NCI-H146 treated with DMSO at 0.1 percent for 48 hours (cell line): ENCODE measurements at regions not wholly inside any gene's neighbourhood (a gene's known extent, or its start where the extent isn't known, plus 50 kb on each side); places are given as distances from the start of the nearest gene placed in this dataset.

Experiments used
- DNase-seq: peaks from one replicate; lab custom pipeline; 2025; ENCODE audit not compliant: unreplicated experiment; lab: John Stamatoyannopoulos, UW

DNA sequence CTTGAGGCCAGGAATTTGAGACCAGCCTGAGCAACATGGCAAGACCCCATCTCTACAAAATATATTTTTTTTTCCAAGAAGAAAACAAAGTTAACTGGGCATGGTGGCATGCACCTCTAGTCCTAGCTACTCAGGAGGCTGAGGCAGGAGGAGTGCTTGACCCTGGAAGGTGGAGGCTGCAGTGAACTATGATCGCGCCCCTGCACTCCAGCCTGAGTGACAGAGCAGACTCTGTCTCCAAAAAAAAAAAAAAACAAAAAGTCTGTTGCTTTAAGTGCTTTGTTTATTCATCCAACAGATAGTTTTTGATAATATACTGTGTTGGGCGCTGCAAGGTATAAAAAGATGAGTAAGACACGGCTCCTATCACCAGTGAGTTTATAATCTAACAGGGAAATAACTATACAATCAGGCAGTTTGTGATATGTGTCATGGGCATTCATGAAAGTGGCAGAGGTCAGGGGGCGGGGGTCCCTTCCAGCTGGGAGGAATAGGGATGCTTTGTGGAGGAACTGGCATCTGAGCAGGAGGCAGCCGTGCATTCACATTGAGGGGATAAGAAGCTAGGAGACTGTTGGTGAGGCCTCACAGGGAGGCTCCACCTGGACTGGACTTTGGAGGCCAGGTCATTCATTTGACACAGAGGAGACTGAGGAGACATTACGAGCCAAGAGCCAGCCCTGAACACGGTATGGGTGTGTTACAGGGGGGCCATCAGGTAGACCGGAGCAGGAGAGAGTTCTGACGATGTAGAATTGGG is 67.3 kb upstream of the ERRFI1 start:
- DNase-seq = no peak

DNA sequence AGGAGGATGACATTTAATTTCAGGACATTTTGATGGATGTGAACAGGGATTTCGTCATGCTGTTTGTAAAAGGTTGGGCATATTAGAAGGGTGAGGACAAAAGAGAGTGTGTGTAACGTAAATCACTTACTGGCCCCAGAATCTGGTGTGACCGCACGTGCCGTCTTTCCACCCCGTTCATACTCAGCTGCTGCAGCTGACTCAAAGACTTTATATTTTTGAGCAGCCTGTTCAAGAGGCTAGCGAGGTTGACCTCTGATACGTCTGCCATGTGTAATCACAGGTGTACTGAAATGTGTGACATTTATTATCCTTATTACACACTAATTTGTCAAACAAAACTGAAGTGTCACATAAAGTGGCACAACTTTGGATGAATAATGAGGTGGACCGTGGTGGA is 66.5 kb upstream of the ERRFI1 start:
- DNase-seq = no peak

DNA sequence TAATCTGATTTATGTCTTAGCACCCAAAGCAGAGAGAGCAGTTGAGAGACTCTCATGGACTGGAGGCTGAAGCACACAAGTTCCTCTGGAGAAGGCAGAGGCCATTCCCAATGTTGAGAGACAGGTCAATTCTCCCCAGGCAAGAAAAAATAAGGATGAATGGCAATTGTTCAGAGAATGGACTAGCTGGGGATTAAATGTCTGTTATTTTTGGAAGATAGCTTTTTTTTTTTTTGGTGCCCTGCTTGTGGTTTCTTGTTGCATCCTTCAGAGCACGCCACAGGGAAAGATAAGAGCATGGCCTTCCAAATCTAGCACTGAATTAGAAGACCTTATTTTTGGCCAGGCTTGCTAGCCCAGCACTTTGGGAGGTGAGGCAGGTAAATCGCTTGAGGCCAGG is 65.6 kb upstream of the ERRFI1 start:
- DNase-seq = no peak

DNA sequence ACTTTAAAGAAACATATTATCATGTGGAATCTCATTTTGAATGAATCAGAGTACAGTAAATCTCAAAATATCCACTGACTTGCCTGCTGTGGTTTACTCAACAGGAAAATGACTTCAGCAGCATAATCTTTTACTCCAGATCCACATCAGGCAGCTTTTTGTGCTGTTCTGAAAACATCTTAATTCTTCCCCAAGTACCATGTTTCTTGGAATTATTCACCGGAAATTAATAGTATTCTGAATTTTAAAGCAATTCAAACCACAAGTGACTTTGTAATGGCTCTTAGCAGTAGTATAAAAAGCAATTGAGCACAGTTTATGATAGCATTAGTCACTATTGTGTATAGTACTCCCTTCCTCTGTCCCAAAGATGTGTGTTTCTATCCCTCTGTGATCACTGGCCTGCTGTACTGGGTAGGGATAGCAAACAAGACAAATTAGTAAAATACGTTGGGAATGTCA is 64.2 kb upstream of the ERRFI1 start:
- DNase-seq = no peak

DNA sequence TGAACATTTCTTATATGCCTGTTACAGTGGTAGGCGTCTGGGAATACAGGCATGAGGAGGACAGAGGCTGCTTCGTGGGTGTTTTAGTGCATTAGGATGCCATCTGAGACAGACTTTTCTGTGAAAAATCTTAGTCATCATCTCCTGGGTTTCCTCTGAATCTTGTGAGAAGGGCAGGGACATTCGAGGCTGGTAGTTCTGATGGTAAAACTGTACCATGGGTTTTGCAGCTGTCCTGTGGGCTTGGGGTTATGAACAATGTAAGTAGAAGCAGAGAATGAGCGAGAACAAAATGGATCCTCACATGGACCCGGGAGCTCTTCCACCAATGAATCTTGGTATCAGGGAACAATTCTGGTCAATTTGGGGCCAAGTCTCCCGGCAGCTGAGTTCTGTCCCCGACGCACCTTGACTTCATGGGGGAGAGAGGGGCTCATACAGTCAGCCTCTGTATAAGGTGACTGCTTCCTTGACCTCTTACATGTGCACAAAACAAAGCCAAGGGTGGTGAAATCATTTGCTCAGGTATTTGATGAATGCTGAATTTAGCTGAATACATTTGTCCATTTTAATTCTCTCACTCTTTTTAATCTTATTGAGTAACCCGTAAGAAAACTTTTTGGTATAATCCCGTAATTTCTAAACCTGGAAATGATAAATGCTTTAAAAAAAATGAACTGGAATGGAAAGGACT is 63.6 kb upstream of the ERRFI1 start:
- no peak for DNase-seq

DNA sequence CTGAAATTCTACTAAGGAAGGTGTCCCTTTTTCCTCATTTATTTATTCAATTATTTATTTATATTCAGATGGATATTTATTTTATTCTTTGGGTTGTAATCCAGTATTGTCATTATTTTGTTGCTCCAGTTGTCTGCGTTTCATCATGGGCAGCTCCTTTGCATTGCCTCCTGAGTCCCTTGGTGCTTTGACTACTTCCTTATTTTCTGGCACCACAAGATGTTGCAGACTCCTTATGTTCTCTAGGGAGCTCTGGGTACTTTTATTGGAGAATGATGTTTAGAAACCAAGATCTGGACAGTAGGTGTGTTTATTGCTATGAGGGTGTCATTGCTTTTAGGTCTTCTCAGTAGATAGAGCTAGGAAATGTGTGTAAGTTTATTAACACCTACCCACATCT is 59.9 kb upstream of the ERRFI1 start:
- DNase-seq = no peak

DNA sequence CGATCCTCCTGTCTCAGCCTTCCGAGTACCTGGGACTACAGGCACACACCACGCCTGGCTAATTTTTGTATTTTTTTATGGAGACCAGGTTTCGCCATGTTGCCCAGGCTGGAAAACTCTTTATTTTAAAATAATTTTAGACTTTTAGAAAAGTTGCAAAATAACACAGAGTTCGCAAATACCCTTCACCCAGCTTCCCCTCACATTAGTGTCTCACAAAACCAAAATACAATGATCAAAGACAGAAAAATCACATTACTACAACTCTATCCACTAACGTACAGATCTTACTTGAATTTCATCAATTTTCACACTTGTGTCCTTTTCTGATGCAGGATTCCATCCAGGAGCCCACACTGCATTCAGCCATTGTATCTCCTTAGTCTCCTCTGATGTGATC is 58.8 kb upstream of the ERRFI1 start:
- DNase-seq = no peak

DNA sequence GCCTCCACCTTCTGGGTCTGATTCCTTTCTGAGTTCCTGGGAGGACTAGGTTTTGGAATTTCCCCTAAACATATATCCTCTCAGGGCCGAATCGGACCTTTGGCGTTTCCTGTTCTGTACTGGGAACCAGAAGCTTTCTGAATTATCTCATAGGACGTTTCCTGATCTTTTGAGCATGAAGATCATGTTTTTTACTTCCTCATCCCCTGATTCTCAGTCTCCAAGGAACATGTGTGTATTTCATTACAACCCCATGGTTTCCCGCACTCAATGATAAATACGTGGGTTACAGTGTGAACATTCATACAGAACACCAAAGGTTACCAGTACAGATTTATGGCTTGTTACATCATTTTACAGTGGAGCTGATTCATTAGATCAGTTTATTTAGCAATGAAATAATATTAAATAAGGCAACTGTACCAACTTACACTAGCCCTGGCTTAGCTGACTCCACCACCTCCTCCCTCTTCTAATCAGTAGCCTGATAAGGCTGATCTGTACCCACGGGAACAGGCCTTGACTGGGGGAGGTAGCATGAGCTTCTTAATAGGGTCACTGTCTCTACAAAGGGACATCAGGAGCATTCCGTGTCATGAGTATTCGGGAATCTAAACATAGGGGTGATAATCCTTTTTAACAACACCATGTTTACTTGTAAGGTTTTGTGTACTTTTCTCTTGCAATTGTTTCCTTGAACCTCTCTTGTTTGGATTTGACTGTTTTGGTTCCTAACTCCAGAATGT is 57.8 kb upstream of the ERRFI1 start:
- DNase-seq = no peak

DNA sequence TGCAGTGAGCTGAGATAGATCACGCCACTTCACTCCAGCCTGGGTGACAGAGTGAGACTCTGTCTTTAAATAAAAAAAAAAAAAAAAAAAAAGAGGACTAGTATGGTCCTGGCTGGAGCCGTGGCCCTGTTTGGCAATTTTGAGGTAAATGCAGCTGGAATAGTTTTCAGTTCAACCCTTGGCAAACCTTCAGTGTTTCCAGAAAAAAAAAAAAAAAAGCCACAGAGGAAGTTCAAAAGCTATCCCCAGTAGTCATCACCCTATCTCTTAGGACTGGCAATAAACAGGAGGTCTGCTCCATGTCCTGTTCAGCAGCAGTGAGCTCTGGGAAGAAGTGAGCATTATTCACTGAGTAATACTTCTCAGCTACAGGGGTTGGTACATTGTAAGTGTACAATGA is 56.8 kb upstream of the ERRFI1 start:
- DNase-seq = no peak

DNA sequence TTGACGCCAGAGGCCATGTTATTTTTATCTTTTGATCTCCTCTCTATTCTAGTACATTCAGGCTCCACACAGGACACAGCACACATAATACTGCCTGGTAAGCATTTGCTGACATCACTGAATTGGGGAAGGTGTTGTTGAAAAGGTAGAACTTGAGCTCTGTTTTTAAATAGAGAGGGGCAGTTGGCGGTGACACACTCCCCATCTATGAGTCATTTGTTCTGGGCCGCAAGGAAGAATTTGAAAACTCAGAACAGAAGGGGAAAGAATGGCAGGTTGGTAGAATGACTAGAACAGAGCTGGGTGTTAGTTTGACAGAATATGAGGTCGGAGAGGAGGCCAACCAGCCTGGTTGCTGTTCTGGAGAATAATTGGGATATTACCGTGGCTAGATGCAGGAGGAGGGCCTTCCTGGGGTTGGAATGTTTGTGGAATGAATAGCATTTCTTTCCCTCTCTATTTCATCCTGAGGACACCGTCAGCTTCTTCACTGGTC is 52.1 kb upstream of the ERRFI1 start:
- DNase-seq = no peak

DNA sequence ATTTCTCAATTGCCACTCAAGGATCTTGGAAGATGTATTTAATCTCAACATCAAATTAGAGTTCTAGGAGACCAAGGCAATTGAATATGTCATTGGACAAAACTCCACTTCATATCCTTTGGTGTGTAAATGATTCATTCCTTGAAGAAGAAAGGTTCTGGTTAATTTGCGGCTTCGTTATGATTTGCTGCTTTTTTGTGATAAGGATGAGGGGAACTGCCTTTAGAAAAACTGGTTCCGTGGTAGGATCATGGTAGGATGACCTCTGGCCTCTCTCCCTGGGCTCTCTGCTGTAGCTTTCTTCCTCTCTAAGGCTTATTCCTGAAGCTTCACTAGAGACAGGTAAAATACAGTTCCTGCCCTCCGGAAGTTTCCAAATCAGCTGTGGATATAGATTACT is 51.5 kb upstream of the ERRFI1 start:
- no peak for DNase-seq

DNA sequence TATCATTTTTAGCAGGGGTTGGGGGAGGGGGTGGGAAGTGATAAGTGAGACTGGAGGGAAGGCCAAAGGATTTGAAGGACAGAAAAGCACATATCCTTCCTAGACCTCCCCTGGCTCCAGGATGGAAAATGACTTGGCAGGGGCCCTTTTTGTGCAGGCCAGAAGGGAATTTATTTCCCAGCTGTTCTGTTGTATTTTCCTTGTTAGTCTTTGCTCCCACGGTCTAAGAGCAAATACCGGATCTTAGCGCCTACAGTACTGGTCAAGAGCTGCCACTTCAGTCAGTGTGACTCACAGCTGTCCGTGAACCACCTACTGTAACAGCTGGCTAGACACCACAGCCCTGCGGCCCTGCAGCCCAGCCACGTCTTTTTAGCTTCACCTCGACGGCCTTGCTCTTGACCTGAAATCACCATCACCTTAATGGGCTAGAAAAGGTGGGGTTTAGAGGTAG is 51.0 kb upstream of the ERRFI1 start:
- DNase-seq = no peak

DNA sequence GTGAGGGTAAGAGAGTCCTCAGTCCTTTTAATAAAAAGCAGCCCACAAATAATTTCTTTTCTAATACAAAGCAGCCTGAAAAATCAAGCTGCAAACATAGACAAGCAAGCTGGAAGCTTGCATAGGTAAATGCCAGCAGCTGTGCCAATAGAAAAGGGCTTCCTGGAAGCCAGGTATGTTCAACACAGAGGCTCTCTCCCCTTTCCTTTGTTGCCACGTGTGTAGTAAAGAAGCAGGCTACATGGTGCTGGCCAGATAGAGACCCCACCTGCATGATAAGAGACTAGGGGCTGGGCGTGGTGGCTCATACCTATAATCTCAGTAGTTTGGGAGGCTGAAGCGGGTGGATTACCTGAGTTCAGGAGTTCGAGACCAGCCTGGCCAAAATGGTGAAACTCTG is 50.1 kb upstream of the ERRFI1 start:
- peak; percentile 35 for DNase-seq
